GM19035 (cell line): ENCODE measurements at regions not wholly inside any gene's neighbourhood (a gene's known extent, or its start where the extent isn't known, plus 50 kb on each side); places are given as distances from the start of the nearest gene placed in this dataset.

Experiments used
- ATAC-seq: cut with Tn5 transposase; IDR thresholded peaks from one replicate; pipeline ENCODE4 v1.9.1; 2021; ENCODE audit not compliant: unreplicated experiment

- no peak for ATAC-seq
Observed at GRCh38 chr7:118671149-118671548, 446.6 kb downstream of the ANKRD7 start.

- ATAC-seq: no peak
Observed at GRCh38 chr7:118684796-118685195, 460.3 kb downstream of the ANKRD7 start.

- no peak for ATAC-seq
Observed at GRCh38 chr7:118689403-118689802, 464.9 kb downstream of the ANKRD7 start.

- ATAC-seq: peak; percentile 54
Observed at GRCh38 chr7:118696879-118697278, 472.4 kb downstream of the ANKRD7 start.

GRCh38 chr7:118699222-118699621 is 474.7 kb downstream of the ANKRD7 start:
- no peak for ATAC-seq

- ATAC-seq: no peak
Observed at GRCh38 chr7:118708741-118709140, 484.2 kb downstream of the ANKRD7 start.

- ATAC-seq: no peak
Observed at GRCh38 chr7:118711688-118712087, 487.2 kb downstream of the ANKRD7 start.

GRCh38 chr7:118713039-118713438 is 488.5 kb downstream of the ANKRD7 start:
- no peak for ATAC-seq

- no peak for ATAC-seq
Observed at GRCh38 chr7:118720632-118721031, 496.1 kb downstream of the ANKRD7 start.

- ATAC-seq: no peak
Observed at GRCh38 chr7:118731854-118732253, 507.4 kb downstream of the ANKRD7 start.

GRCh38 chr7:118734541-118734940 is 510.0 kb downstream of the ANKRD7 start:
- no peak for ATAC-seq

- no peak for ATAC-seq
Observed at GRCh38 chr7:118735441-118735840, 510.9 kb downstream of the ANKRD7 start.

- no peak for ATAC-seq
Observed at GRCh38 chr7:118737935-118738334, 513.4 kb downstream of the ANKRD7 start.

GRCh38 chr7:118745927-118746326 is 521.4 kb downstream of the ANKRD7 start:
- no peak for ATAC-seq

- ATAC-seq: no peak
Observed at GRCh38 chr7:118747473-118747872, 523.0 kb downstream of the ANKRD7 start.

- no peak for ATAC-seq
Observed at GRCh38 chr7:118753479-118753878, 529.0 kb downstream of the ANKRD7 start.

- no peak for ATAC-seq
Observed at GRCh38 chr7:118754608-118755007, 530.1 kb downstream of the ANKRD7 start.

- no peak for ATAC-seq
Observed at GRCh38 chr7:118755067-118755625, 530.6 kb downstream of the ANKRD7 start.

- no peak for ATAC-seq
Observed at GRCh38 chr7:118757066-118757465, 532.6 kb downstream of the ANKRD7 start.

GRCh38 chr7:118758582-118758981 is 534.1 kb downstream of the ANKRD7 start:
- no peak for ATAC-seq

- no peak for ATAC-seq
Observed at GRCh38 chr7:118759921-118760320, 535.4 kb downstream of the ANKRD7 start.

- ATAC-seq: no peak
Observed at GRCh38 chr7:118762451-118762850, 537.9 kb downstream of the ANKRD7 start.

GRCh38 chr7:118764221-118764620 is 539.7 kb downstream of the ANKRD7 start:
- ATAC-seq: no peak
